ENCODE measurements at regions not wholly inside any gene's neighbourhood (a gene's known extent, or its start where the extent isn't known, plus 50 kb on each side); places are given as distances from the start of the nearest gene placed in this dataset.

- DNase-seq (ENCODE audit: low read depth, low spot score) (no peak), ATAC-seq (no peak)
- in situ Hi-C loops (cut with HindIII; ENCODE audit: low pct_unique_long_range_greater_than_20kb, low sequenced_read_pairs): no loop called here
- TF ChIP-seq TCF7L2 (IDR thresholded peaks at IDR 0.05; ENCODE audit: low read depth, low read length) (no peak), CTCF (IDR thresholded peaks at IDR 0.05) (no peak), POLR2AphosphoS5 (IDR thresholded peaks at IDR 0.05; ENCODE audit: low read depth, low read length) (no peak)
- H3K4me1 ChIP-seq (ENCODE audit: control insufficient read depth, insufficient read depth, low read length): no peaks in the 10 kb centered on the region
- intact Hi-C loops (cut with micrococcal nuclease; ENCODE audit: unreplicated experiment): no loop called here
- 0 out of 2 replicates have a peak, but pooled peaks cover 2% of the 10 kb centered on the region for H3K36me3 ChIP-seq (ENCODE audit: control insufficient read depth, insufficient read depth, low read length)
- H3K27ac ChIP-seq (ENCODE audit: low read length): no peak overlapping the region
- CTCF ChIA-PET: no interaction called here
- POLR2A ChIA-PET: no interaction called here
- no peak overlapping the region for H3K4me3 ChIP-seq (ENCODE audit: low read depth in 2 of 2, low read length in 2 of 2)
- BruUV-seq (replicated peaks): no TSS peak
- no peaks in the 10 kb centered on the region for H3K27me3 ChIP-seq (ENCODE audit: control insufficient read depth, insufficient read depth, low read length)
- H3K9me3 ChIP-seq (ENCODE audit: control insufficient read depth, insufficient read depth, low read depth, low read length): no peaks in the 10 kb centered on the region
Observed at GRCh38 chr6:144777249-144777648, 492.1 kb downstream of the UTRN start.

GRCh38 chr6:144778056-144778455, 492.9 kb downstream of the UTRN start:
- ChIA-PET CTCF (interaction anchor here (0.5 kb wide), 1 partner anchor 47 kb away, joined by 6 read pairs; no protein-coding TSS in a partner anchor), POLR2A (no interaction called here)
- 0 out of 2 replicates have a peak, but pooled peaks cover 2% of the 10 kb centered on the region for H3K36me3 ChIP-seq (ENCODE audit: control insufficient read depth, insufficient read depth, low read length)
- no peaks in the 10 kb centered on the region for H3K27me3 ChIP-seq (ENCODE audit: control insufficient read depth, insufficient read depth, low read length)
- no TSS peak for BruUV-seq (replicated peaks)
- intact Hi-C loops (cut with micrococcal nuclease; ENCODE audit: unreplicated experiment) (no loop called here), in situ Hi-C loops (cut with HindIII; ENCODE audit: low pct_unique_long_range_greater_than_20kb, low sequenced_read_pairs) (no loop called here)
- no peaks in the 10 kb centered on the region for H3K9me3 ChIP-seq (ENCODE audit: control insufficient read depth, insufficient read depth, low read depth, low read length)
- H3K4me3 ChIP-seq (ENCODE audit: low read depth in 2 of 2, low read length in 2 of 2): no peak overlapping the region
- DNase-seq (ENCODE audit: low read depth, low spot score) (no peak), ATAC-seq (no peak)
- H3K27ac ChIP-seq (ENCODE audit: low read length): no peak overlapping the region
- no peaks in the 10 kb centered on the region for H3K4me1 ChIP-seq (ENCODE audit: control insufficient read depth, insufficient read depth, low read length)
- TF ChIP-seq CTCF (IDR thresholded peaks at IDR 0.05) (no peak), TCF7L2 (IDR thresholded peaks at IDR 0.05; ENCODE audit: low read depth, low read length) (no peak), POLR2AphosphoS5 (IDR thresholded peaks at IDR 0.05; ENCODE audit: low read depth, low read length) (no peak), SIN3A (IDR thresholded peaks at IDR 0.05; ENCODE audit: borderline replicate concordance, insufficient read depth, low read depth, low read length) (no peak), REST (IDR thresholded peaks at IDR 0.05; ENCODE audit: insufficient read depth in 1 of 2, low read depth in 2 of 2, low read length in 1 of 2) (no peak)
